ENCODE measurements at regions not wholly inside any gene's neighbourhood (a gene's known extent, or its start where the extent isn't known, plus 50 kb on each side); places are given as distances from the start of the nearest gene placed in this dataset.

- H3K9me3 ChIP-seq (ENCODE audit: low read length), result no peaks in the 10 kb centered on the region
- no peaks in the 10 kb centered on the region for H3F3A ChIP-seq (ENCODE audit: insufficient read depth, low read length, poor library complexity, severe bottlenecking)
- no peak overlapping the region for H2AFZ ChIP-seq (ENCODE audit: low read depth, low read length)
- no peak overlapping the region for H3K9ac ChIP-seq (ENCODE audit: low read length)
- H3K4me2 ChIP-seq (ENCODE audit: low read length), result no peak overlapping the region
- TF ChIP-seq SMC3 (conservative IDR thresholded peaks at IDR 0.05; ENCODE audit: poor library complexity), result no peak
- no peak for TF ChIP-seq TAF1 (IDR thresholded peaks at IDR 0.05; ENCODE audit: low read depth)
- TF ChIP-seq EP300 (conservative IDR thresholded peaks at IDR 0.05; ENCODE audit: poor library complexity, severe bottlenecking), result no peak
- TF ChIP-seq REST (IDR thresholded peaks at IDR 0.05; ENCODE audit: borderline replicate concordance), result no peak
- TF ChIP-seq EZH2 (IDR thresholded peaks at IDR 0.05; ENCODE audit: borderline replicate concordance, insufficient read depth, low read length, poor library complexity, severe bottlenecking), result no peak
- TF ChIP-seq RAD21 (conservative IDR thresholded peaks at IDR 0.05), result no peak
- TF ChIP-seq CTCF (IDR thresholded peaks at IDR 0.05; ENCODE audit: poor library complexity, severe bottlenecking), result no peak
- TF ChIP-seq POLR2AphosphoS5 (IDR thresholded peaks at IDR 0.05), result no peak
- no peak for TF ChIP-seq MXI1 (conservative IDR thresholded peaks at IDR 0.05; ENCODE audit: poor library complexity, severe bottlenecking)
- H3K27ac ChIP-seq (ENCODE audit: low read length), result no peak overlapping the region
- no peaks in the 10 kb centered on the region for H3K27me3 ChIP-seq (ENCODE audit: insufficient read depth, low read depth, low read length)
- H3K79me2 ChIP-seq (replicated peaks; ENCODE audit: insufficient read depth, low read length), result no peaks in the 10 kb centered on the region
- H3K4me3 ChIP-seq (ENCODE audit: low read length), result no peak overlapping the region
- no peaks in the 10 kb centered on the region for H4K20me1 ChIP-seq (ENCODE audit: insufficient read depth)
- H3K36me3 ChIP-seq (ENCODE audit: insufficient read depth, low read length), result no peaks in the 10 kb centered on the region
- H3K9me2 ChIP-seq (ENCODE audit: insufficient read depth, low read length), result no peaks in the 10 kb centered on the region
These were observed 118.8 kb upstream of the SMIM23 start for GRCh38 chr5:171666815-171667214.

- H3K36me3 ChIP-seq (ENCODE audit: insufficient read depth, low read length), result no peaks in the 10 kb centered on the region
- no peak overlapping the region for H3K4me3 ChIP-seq (ENCODE audit: low read length)
- H3F3A ChIP-seq (ENCODE audit: insufficient read depth, low read length, poor library complexity, severe bottlenecking), result no peaks in the 10 kb centered on the region
- H4K20me1 ChIP-seq (ENCODE audit: insufficient read depth), result no peaks in the 10 kb centered on the region
- H3K9ac ChIP-seq (ENCODE audit: low read length), result no peak overlapping the region
- no peak overlapping the region for H2AFZ ChIP-seq (ENCODE audit: low read depth, low read length)
- no peak overlapping the region for H3K27ac ChIP-seq (ENCODE audit: low read length)
- H3K4me2 ChIP-seq (ENCODE audit: low read length), result no peak overlapping the region
- no peaks in the 10 kb centered on the region for H3K79me2 ChIP-seq (replicated peaks; ENCODE audit: insufficient read depth, low read length)
- no peaks in the 10 kb centered on the region for H3K9me2 ChIP-seq (ENCODE audit: insufficient read depth, low read length)
- H3K27me3 ChIP-seq (ENCODE audit: insufficient read depth, low read depth, low read length), result no peaks in the 10 kb centered on the region
- H3K9me3 ChIP-seq (ENCODE audit: low read length), result no peaks in the 10 kb centered on the region
- TF ChIP-seq MXI1 (conservative IDR thresholded peaks at IDR 0.05; ENCODE audit: poor library complexity, severe bottlenecking), result no peak
- no peak for TF ChIP-seq RAD21 (conservative IDR thresholded peaks at IDR 0.05)
- no peak for TF ChIP-seq TAF1 (IDR thresholded peaks at IDR 0.05; ENCODE audit: low read depth)
- no peak for TF ChIP-seq SMC3 (conservative IDR thresholded peaks at IDR 0.05; ENCODE audit: poor library complexity)
These were observed 118.1 kb upstream of the SMIM23 start for GRCh38 chr5:171667341-171668096.

Data from neural cell (in vitro differentiated cells).